Ecto neural progenitor cell (in vitro differentiated cells): ENCODE measurements at regions not wholly inside any gene's neighbourhood (a gene's known extent, or its start where the extent isn't known, plus 50 kb on each side); places are given as distances from the start of the nearest gene placed in this dataset.
A peak's percentile ranks its signal among the peaks of the same experiment; 100 is the strongest.

Experiments used
- DNase-seq: peaks from one replicate; pipeline ENCODE4 v3.0.0-alpha.2; 2018; ENCODE audit warnings: low spot score

DNA sequence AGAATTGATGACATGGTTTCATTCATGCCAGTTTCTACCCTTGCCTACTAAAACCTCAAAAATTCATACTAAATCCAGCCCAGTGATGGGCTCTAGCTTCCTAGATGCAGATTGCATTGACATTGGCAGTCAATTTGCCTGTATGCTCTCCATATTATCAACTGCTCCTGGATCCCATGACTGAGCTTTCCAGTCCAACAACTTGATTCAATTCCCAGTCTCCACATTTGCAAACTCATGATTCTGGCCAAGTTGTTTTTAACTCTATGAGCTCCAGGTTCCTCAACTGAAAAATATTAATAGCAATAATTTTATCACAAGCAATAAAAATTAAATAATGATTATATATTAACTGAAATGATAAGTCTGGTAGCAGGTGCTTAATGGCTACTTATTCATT, 51.0 kb upstream of the DSC1 start:
- DNase-seq, result no peak

DNA sequence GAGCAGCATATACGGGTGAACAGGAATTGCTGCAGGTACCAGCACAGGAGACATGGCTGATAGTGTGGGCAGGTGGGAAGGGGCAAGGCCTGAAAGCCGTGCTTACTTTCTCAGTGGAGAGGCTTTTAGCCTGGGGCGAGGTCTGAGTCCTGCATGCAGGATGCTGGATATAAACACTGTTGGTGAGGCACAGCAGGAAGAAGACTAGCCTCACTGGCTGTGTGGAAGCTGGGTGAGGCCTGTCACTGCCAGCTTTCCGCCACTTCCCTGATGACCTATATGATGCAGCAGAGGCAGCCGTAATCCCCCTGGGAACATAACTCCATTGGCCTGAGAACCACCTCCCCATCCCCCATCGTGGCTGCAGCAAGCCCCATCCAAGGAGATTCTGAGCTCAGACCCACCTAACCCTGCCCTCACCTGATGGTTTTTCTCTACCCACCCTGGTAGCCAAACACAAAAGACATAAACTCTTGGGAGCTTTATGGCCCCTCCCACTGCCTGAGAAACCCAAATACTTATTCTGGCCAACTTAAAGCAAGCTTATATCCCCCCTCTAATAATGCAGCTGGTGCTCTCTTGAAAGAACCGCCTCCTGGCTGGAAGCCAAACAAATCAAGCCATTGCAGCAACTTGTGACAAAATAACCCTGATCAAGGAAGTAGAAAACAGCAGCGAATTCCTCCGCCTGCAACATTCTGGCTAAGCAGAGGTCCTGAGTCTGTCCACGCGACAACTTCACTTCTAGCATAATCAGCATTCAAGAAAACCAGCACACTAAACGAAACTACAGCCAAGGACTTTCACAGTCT, 54.6 kb upstream of the DSC1 start:
- DNase-seq, result peak; percentile 58

DNA sequence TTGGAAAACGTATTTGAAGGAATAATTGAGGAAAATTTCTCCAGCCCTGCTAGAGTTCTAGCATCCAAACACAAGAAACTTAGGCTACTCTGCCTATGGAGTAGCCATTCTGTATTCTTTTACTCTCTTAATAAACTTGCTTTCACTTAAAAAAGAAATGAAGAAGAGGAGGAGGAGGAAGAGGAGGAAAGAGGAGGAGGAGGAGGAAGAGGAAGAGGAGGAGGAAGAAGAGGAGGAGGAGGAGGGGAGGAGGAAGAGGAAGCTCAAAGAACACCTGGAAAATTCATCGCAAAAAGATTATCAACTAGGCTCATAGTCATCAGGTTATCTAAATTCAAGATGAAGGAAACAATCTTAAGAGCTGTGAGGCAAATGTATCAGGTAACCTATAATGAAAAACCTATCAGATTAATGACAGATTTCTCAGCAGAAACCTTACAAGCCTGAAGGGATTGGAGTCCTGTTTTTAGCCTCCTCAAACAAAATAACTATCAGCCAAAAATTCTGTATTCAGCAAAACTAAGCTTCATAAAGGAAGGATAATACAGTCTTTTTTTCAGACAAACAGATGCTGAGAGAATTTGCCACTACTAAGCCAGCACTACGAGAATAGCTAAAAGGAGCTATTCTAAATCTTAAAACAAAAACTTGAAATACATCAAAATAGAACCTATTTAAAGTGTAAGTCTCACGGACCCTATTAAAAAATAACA, 56.2 kb upstream of the DSC1 start:
- no peak for DNase-seq

DNA sequence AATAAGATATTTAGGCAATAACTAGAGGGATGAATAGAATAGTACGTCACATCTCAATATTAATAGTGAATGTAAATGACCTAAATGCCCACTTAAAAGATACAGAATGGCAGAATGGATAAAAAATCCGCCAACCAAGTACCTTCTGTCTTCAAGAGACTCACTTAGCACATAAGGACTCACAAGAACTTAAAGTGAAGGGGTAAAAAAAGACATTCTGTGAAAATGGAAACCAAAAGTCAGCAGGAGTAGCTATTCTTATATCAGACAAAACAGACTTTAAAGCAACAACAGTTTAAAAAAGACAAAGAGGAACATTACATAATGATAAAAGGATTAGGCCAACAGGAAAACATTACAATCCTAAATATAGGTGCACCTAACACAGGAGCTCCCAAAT, 56.7 kb upstream of the DSC1 start:
- no peak for DNase-seq

DNA sequence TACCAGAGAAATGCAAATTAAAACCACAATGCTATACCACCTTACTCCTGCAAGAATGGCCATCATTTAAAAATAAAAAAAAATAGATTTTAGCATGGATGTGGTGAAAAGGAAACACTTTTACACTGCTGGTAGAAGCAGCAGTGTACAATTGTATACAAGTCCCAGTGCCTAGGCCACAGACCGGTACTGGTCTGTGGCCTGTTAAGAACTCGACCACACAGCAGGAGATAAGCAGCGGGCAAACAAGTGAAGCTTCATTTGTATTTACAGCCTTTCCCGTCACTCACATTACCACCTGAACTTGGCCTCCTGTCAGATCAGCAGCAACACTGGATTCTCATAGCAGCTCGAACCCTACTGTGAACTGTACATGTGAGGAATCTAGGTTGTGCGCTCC, 60.7 kb upstream of the DSC1 start:
- DNase-seq, result no peak

DNA sequence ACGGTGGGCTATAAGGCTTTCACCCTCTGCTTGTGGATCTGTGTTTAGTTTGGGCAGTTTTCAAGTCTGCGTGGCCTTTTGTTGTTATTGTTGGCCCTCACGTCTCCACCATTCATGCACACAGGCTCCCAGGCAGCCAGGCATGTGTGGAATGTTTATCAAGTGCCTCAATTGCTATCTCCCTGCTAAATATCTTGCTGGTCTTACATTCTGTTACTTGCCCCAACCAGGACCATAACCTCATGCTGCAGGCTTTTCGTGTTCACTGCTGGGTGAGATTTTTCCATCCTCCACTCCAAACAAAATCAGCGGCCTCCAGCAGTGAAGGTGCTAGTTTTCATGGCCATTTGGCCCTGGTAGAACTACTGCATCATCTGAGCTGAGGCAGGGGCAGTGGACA, 63.0 kb upstream of the DSC1 start:
- peak; percentile 58 for DNase-seq

DNA sequence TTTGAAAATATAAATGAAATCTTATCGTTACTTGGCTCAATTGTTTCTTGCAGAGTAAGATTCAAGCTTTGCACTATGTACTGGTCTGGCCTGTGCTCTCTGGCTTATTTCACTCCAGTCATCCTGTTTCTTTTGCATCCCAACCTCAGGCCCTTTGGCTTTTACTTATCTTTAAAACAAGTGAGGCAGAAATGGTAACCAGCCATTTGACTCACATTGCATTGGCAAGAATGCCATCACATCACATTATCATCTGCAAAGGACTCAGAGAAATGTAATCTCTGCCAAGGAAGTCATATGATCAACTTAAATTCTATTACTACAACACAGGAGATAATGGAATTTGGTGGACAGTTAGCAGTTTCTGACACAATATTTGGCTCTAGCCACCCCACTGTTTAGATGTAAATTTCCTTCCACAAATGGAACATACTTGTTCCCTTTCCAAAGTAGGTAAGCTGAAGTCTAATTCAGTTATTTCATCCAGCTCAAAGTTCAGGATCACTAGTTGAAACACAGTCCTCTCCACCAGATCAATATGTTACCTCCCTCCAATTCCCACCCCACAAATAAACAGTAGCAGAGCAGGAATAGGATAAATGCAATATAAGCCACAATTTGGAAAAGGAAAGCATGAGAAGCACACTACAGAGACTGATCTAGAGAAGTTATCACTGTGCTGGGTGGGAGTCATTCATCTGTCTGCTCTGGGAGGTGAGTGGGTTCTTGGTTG, 65.0 kb upstream of the DSC1 start:
- DNase-seq, result no peak

DNA sequence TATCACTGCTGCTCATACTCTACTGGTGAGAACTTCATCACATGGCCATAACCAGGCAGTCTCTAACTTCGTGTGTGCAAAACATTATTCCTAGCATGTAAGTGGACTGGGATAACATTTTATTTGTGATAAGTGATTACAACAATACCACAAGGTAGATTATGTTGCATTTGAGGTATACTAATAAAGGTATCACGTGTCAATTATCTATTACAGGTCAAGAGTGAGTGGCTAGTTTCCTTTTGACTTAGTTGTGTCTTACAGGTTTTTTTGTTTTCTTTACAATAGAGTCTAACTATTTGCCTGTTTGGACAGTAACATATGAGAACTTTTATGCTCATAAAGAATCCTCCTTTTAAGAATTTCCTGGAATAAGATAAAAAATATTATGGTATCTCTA, 67.2 kb upstream of the DSC1 start:
- no peak for DNase-seq

DNA sequence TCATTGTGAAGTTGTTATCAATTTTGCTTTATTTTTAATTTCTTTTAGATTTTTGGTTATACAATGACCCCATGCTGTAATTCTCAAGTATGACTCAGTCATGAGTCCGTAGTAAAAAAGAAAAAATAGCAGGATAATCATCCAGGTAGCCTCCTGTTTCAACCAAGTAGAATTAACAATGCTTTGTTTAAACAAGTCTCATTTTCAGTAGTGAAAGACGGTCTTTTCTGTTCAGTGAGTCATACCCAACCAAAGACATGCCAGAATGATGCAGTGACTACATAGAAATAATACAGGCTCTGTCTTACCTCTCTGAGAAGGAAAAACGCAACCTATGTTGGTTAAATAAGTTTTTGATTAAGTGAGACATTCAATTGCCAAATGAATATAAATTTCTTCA, 67.8 kb upstream of the DSC1 start:
- no peak for DNase-seq

DNA sequence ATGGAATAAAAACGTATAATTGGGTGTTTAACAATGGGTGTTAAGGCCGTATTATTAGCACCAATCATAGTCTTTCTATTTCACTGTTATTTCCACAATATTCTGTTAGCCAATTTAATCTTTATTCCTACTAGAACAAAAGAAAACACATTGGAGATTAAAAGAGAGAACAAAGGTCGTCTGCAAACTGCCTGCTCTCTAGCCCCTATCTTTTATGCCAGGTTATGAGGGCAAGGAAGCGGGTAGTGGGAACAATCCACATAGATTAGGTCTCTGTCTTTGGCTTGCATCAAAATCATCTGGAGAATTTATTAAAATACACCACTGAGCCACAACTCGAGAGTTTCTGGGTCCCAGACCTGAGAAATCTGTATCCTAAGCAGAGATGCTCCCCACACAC, 69.4 kb upstream of the DSC1 start:
- no peak for DNase-seq

DNA sequence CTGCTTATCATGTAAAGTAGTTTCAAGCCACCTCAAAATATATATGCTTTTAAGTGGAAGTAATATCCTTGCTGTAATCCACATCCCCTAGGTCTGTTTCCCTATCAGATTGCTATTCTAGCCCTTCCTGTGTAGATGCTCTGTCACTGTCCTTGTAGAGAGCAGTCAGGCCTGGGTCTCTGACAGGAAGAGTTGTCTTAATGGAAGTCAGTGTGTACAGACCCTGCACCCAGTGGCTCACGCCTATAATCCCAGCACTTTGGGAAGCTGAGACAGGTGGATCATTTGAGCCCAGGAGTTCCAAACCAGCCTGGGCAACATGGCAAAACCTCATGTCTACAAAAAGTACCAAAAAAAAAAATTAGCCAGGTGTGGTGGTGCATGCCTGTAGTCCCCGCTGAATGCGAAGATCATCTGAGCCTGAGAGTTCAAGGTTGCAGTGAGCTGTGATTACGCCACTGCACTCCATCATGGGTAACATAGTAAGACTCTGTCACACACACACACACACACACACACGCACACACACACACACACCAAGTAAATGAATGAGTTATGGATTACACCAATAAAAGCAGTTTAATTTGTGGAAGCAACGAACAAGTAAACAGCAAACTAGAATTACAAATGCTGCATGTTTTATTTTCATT, 70.2 kb upstream of the DSC1 start:
- DNase-seq, result no peak

DNA sequence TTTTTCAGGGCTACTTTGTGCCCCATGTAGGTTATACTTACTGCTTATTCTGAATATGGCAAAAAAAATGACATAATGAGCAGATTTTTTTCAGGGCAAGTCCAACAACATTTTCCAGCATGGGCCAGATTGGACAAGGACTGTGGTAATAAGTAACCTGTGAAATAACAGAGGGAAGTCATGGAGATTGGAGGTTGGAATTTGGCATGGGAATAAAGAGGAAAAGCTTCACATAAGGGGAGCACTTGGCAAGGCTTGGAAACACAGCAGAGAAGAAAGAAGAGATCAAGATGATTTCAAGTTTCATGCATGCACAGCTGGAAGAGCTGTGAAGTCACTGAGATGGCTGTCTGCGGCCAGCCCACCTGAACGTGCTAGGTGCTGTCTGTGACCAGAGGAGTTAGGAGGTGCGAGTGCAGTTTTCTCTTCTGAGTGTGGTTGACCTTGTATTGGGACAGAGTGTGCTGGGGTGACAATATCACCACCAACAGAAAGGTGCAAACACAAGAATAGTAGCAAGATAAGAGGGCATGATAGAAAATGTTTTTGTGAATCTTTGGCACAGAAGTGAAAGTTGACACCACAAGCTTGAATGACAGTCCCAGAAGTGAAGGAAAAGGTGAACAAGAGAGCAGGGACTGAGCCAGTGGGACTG, 71.1 kb upstream of the DSC1 start:
- no peak for DNase-seq

DNA sequence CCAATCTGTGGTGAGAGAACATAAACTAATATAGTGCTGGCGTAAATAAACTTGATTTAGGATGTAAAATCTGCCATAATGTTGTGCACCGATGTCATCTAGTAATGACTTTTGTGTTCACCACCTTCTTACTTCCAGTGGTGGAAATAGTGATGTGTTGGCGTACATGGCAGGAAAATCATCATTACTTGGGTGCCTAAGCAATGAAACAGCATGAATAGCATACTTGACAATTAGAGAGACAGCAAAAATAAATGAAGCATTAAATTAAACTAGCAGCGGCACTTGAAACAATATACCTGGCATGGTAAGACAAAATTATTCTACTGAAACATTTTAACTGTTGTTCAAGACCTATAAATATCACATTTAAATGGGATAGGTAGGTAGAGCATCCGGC, 73.2 kb upstream of the DSC1 start:
- DNase-seq, result no peak

DNA sequence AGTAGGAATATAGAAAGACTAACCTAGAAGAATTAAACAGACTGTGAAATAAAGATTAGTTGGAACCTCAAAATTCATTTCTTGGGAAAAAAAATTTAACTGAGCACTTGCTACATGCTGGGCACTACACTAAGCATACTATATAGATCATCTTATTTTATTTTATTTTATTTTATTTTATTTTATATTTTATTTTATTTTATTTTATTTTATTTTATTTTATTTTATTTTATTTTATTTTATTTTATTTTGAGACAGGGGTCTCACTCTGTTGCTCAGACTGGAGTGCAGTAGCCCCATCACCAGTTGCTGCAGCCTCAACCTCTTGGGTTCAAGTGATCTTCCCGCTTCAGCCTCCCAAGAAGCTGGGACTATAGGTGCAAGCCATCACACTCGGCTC, 74.5 kb upstream of the DSC1 start:
- DNase-seq, result no peak

DNA sequence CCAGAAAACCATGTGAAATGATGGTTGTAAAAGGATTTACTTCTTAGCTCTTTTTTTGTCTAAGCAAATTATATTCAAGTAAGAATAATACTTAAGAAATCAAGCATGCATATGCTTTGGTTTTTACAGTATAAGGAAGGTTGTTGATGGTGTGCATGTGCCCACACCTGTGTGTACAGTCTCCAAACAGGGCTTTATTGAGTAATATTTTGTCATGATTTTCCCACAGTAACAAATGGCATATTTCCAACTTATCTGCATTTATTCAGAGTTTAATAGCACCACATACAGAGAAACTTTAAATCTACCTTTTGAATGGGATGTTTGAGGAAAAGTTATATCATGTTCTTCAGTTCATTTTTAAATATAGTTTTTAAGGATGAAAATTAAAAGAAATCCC, 76.5 kb upstream of the DSG1 start:
- no peak for DNase-seq

DNA sequence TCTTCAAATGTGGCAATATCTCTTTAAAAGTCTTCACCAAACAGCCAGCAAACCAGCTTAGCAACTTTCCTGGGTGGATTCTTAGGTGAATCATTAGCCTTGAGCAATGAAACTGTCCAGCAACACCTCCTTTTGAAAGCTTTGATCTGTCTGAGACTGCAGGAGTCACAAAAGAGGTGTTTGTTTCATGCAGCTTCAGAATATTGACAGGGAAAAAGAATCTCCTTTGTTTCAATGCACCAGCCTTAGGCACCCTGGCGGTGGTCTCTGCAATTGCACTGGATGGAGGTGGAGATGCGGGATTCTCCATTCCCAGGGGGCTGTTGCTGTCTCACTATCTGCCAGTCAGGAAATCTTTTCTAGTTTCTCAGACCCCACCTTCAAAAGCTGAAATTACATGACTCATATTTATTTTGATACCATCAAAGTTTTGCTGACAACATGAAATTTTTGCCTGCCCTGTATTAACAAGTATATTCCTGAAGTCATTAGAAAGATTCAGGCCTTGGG, 76.0 kb upstream of the DSG1 start:
- DNase-seq, result peak; percentile 75

DNA sequence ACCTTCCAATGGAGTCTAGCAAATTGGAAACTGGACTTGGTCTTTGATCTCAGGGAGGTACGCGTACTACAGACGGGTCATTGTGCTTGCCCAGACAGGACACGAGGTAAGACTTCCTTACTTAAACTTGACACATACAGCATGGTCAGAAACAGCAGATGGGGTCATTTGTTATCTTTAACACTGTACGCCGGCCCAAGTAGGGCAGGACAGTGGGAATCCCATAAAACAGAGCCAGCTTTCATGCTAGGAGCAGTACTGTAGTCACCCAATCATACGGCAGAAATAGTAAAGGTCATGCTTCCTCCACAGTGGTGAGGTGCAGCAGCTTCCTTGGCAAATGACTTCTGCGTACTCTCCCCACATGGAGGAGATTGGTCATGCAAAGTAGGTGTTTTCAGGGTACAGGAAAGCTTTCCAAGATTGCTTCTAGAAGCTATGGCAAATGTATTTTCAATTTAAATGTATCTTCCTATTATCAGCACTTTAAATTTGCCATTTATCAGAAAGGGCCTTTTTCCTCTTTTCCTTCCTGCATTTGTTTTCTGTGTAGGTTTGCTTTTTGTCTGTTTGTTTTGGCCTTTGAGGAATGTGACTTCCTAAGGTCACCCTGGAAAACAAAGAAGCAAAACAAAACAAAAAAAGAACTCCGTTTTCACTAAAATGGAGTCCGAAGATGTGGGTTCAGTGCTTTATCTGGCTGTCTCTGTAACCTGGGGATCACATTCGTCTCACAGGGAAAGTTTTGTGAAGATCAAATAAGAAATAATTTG, 74.0 kb upstream of the DSG1 start:
- no peak for DNase-seq

DNA sequence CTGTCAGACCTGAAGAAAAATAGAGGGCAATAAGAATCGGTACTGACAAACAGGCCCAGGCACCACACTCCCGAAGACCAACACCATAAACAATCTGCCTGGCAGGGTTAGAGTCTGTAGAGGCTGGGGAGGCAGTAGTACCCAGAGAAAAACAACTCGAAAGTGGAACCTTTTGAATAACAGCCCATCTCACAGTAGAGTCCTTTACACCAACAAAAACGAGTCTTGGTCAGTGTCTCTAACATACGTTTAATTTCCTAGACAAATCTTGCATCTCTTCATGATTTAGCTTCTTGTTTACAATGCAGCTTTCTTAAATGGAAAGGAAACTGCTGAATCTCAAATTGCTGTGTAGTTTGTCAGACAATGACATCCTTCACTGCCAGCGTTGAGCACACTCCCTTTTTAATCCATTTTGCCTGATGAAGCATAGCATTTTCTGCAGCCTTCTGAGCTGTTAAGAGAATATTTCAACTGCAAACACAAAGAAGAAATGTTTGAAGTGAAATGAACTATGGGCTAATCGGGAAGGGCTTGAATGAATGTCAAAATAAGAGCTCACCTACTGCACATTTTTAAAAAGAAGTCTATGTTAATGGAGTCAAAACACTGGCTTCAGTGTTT, 73.1 kb upstream of the DSG1 start:
- no peak for DNase-seq

DNA sequence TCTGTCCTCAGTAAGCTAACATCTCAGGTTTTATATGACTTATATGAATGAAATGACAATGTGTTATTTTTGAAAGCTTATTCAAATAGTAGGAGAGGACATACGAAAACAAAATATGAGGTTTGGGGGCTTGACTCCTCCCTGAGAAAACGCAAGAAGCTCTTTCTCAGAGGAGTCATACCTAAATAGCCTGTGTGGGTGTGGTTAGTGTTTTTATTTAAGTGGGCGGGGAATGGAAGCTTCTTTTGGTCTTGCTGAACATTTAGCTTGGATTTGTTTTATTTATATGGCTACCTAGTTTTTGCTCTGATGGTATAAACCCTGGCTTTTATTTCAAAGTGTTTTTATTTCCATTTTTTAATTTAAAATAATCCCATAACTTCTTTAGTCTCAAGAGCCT, 72.1 kb upstream of the DSG1 start:
- no peak for DNase-seq

DNA sequence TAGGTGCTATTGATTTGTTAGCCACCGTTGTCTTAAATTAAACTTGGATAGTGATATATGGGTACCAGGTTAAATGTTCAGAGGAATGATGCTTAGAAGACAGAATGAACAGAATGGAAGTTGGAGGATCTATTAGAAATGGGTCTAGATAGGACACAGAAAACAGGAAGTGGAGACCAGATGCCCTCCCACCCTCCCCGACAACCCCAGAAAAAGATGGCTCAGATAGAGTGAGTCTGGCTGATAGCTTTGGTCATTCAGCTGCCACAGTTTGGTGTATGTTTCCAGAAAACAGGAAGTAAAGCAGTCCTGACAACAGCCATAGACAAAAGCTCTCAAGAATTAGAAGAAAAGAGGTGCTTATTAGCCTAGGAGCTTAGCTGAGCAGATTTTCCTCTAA, 71.5 kb upstream of the DSG1 start:
- DNase-seq, result no peak
